Liver (tissue), 8 donors: ENCODE measurements at regions not wholly inside any gene's neighbourhood (a gene's known extent, or its start where the extent isn't known, plus 50 kb on each side); places are given as distances from the start of the nearest gene placed in this dataset.

Source experiments
- DNase-seq: peaks from one replicate; pipeline ENCODE4 v3.0.0-alpha.2; 2017; ENCODE audit warnings: low spot score
- H3K27ac ChIP-seq, 2 donors: one replicate each; pipeline ENCODE4 v1.7.0; 2013; ENCODE audit warnings: inconsistent platforms in 2 of 2, low read length in 2 of 2, control low read depth in 1 of 2, low read depth in 1 of 2, mild to moderate bottlenecking in 1 of 2
- H3K27me3 ChIP-seq, 4 donors: one replicate each; pipeline versions ENCODE4 v1.6.1 to v1.7.0; 2013; ENCODE audit warnings: low read length in 3 of 4, inconsistent platforms in 1 of 4, mild to moderate bottlenecking in 1 of 4, moderate library complexity in 1 of 4; ENCODE audit not compliant: control insufficient read depth in 4 of 4, insufficient read depth in 4 of 4
- H3K36me3 ChIP-seq, 4 donors: one replicate each; pipeline versions ENCODE4 v1.6.1 to v1.7.0; 2013; ENCODE audit warnings: low read length in 3 of 4, mild to moderate bottlenecking in 3 of 4, low read depth in 1 of 4, moderate library complexity in 1 of 4; ENCODE audit not compliant: control insufficient read depth in 4 of 4, insufficient read depth in 3 of 4
- H3K4me1 ChIP-seq, 4 donors: one replicate each; pipeline versions ENCODE4 v1.6.1 to v1.7.0; 2013; ENCODE audit warnings: low read length in 3 of 4, mild to moderate bottlenecking in 3 of 4, moderate library complexity in 1 of 4; ENCODE audit not compliant: control insufficient read depth in 4 of 4, insufficient read depth in 4 of 4
- H3K4me3 ChIP-seq, 3 donors: one replicate each; pipeline versions ENCODE4 v1.6.1 to v1.7.0; 2013; ENCODE audit warnings: low read length in 3 of 3, control low read depth in 1 of 3, low read depth in 1 of 3, mild to moderate bottlenecking in 1 of 3
- H3K9ac ChIP-seq, 2 donors: one replicate each; pipeline ENCODE4 v1.7.0; 2013; ENCODE audit warnings: low read length in 2 of 2, mild to moderate bottlenecking in 2 of 2, moderate library complexity in 2 of 2, control low read depth in 1 of 2, low read depth in 1 of 2
- H3K9me3 ChIP-seq, 4 donors: one replicate each; pipeline versions ENCODE4 v1.6.1 to v1.7.0; 2013; ENCODE audit warnings: low read length in 3 of 4; ENCODE audit not compliant: control insufficient read depth in 4 of 4
- EGR1 ChIP-seq, 2 donors: IDR thresholded peaks; 2 replicates each; pipeline ENCODE4 v1.6.1; 2016 to 2018; ENCODE audit warnings: antibody characterized with exemption in 2 of 2, low read depth in 2 of 2
- FOXA1 ChIP-seq: IDR thresholded peaks from 2 replicates; pipeline ENCODE4 v1.6.1; 2016; ENCODE audit warnings: antibody characterized with exemption
- FOXA2 ChIP-seq: IDR thresholded peaks from 2 replicates; pipeline ENCODE4 v1.6.1; 2016; ENCODE audit warnings: antibody characterized with exemption
- GABPA ChIP-seq, 2 donors: IDR thresholded peaks in 1 of 2; conservative IDR thresholded peaks in 1 of 2; 2 replicates each; pipeline ENCODE4 v1.6.1; 2016; ENCODE audit warnings: antibody characterized with exemption in 2 of 2, mild to moderate bottlenecking in 1 of 2, moderate library complexity in 1 of 2
- HNF4A ChIP-seq, 2 donors: conservative IDR thresholded peaks; 2 replicates each; pipeline ENCODE4 v1.6.1; 2016; ENCODE audit warnings: antibody characterized with exemption in 2 of 2, mild to moderate bottlenecking in 2 of 2
- HNF4G ChIP-seq: IDR thresholded peaks from 2 replicates; pipeline ENCODE4 v1.6.1; 2016; ENCODE audit warnings: antibody characterized with exemption
- JUND ChIP-seq, 2 donors: IDR thresholded peaks; 2 replicates each; pipeline ENCODE4 v1.6.1; 2016; ENCODE audit warnings: antibody characterized with exemption in 2 of 2
- NR2F2 ChIP-seq: IDR thresholded peaks from 2 replicates; pipeline ENCODE4 v1.6.1; 2016; ENCODE audit warnings: antibody characterized with exemption
- RAD21 ChIP-seq, 2 donors: IDR thresholded peaks; 2 replicates each; pipeline ENCODE4 v1.6.1; 2016; ENCODE audit warnings: antibody characterized with exemption in 2 of 2, mild to moderate bottlenecking in 2 of 2
- RXRA ChIP-seq, 2 donors: IDR thresholded peaks; 2 replicates each; pipeline ENCODE4 v1.6.1; 2017 to 2018; ENCODE audit warnings: antibody characterized with exemption in 2 of 2, mild to moderate bottlenecking in 1 of 2
- SP1 ChIP-seq: IDR thresholded peaks from 2 replicates; pipeline ENCODE4 v1.6.1; 2018; ENCODE audit warnings: antibody characterized with exemption, mild to moderate bottlenecking
- TAF1 ChIP-seq: conservative IDR thresholded peaks from 2 replicates; pipeline ENCODE4 v1.6.1; 2016; ENCODE audit warnings: antibody characterized with exemption, mild to moderate bottlenecking
- YY1 ChIP-seq: IDR thresholded peaks from 2 replicates; pipeline ENCODE4 v1.6.1; 2016; ENCODE audit warnings: antibody characterized with exemption, mild to moderate bottlenecking
- WGBS: extraction: QIAGEN DNeasy Blood & Tissue Kit; methylation state at CpG from one replicate; pipeline ENCODE4 v1.1.7; 2013; 5-methylcytosine and 5-hydroxymethylcytosine counted together
- TF ChIP-seq, protein P1 (sequence below): IDR thresholded peaks from 2 replicates; pipeline ENCODE4 v1.6.1; 2016; ENCODE audit warnings: antibody characterized with exemption, mild to moderate bottlenecking
- TF ChIP-seq, protein P2 (sequence below): IDR thresholded peaks from 2 replicates; pipeline ENCODE4 v1.6.1; 2016; ENCODE audit warnings: antibody characterized with exemption
- TF ChIP-seq, protein P3 (sequence below): fragments of 150-350 bp; IDR thresholded peaks from 2 replicates; pipeline ENCODE4 v1.5.1; 2017; ENCODE audit warnings: improper control_type of control experiment, low read depth, low read length; ENCODE audit not compliant: missing input control
- TF ChIP-seq, protein P4 (sequence below): IDR thresholded peaks from 2 replicates; pipeline ENCODE4 v1.6.1; 2016; ENCODE audit warnings: antibody characterized with exemption
- donor health status: healthy.
- donor health status: healthy.
- donor health status: healthy.
- donor health status: healthy.
- donor health status: healthy.

DNA sequence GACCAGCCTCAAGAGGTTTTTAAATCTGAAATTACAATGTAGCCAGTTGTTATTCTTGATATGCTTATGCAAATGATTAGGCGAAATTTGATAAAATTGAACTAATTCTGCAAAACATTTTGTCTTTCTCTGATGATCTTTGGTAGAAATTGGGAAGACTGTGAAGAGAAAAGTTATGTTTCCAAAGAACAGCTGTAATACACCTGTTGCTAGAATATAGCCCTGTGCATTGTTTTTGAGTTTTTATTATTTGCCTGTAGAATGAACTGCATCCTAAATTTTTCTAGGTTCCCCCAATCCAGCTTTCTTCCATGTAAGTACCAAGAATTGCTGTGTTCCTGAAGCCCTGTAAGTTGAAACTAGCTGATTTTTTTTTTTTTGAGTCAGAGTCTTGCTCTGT is 81.5 kb upstream of the RHOU start:
- Histone ChIP-seq H3K27me3 (peaks cover 0 to 26% (median 4%) of the 10 kb centered on the region in 4 donors), H3K36me3 (no peaks in the 10 kb centered on the region), H3K4me3 (no peak overlapping the region), H3K27ac (no peak overlapping the region), H3K9ac (no peak overlapping the region), H3K4me1 (peaks cover 0 to 11% (median 5%) of the 10 kb centered on the region in 4 donors), H3K9me3 (no peaks in the 10 kb centered on the region)
- whole genome bisulfite sequencing: 93% methylated on average over 1 of the region's 1 CpG
- DNase-seq: no peak
- TF ChIP-seq RAD21 (IDR thresholded peaks at IDR 0.05) (no peak), TAF1 (no peak), NR2F2 (no peak), GABPA (IDR thresholded peaks at IDR 0.05 in 1 of 2, conservative IDR thresholded peaks at IDR 0.05 in 1 of 2) (no peak), HNF4A (conservative IDR thresholded peaks at IDR 0.05) (no peak), HNF4G (no peak), RXRA (IDR thresholded peaks at IDR 0.05) (no peak), JUND (IDR thresholded peaks at IDR 0.05) (no peak), SP1 (no peak), FOXA1 (no peak), EGR1 (IDR thresholded peaks at IDR 0.05; ENCODE audit: low read depth in 2 of 2) (no peak)
- TF ChIP-seq, protein P1, sequence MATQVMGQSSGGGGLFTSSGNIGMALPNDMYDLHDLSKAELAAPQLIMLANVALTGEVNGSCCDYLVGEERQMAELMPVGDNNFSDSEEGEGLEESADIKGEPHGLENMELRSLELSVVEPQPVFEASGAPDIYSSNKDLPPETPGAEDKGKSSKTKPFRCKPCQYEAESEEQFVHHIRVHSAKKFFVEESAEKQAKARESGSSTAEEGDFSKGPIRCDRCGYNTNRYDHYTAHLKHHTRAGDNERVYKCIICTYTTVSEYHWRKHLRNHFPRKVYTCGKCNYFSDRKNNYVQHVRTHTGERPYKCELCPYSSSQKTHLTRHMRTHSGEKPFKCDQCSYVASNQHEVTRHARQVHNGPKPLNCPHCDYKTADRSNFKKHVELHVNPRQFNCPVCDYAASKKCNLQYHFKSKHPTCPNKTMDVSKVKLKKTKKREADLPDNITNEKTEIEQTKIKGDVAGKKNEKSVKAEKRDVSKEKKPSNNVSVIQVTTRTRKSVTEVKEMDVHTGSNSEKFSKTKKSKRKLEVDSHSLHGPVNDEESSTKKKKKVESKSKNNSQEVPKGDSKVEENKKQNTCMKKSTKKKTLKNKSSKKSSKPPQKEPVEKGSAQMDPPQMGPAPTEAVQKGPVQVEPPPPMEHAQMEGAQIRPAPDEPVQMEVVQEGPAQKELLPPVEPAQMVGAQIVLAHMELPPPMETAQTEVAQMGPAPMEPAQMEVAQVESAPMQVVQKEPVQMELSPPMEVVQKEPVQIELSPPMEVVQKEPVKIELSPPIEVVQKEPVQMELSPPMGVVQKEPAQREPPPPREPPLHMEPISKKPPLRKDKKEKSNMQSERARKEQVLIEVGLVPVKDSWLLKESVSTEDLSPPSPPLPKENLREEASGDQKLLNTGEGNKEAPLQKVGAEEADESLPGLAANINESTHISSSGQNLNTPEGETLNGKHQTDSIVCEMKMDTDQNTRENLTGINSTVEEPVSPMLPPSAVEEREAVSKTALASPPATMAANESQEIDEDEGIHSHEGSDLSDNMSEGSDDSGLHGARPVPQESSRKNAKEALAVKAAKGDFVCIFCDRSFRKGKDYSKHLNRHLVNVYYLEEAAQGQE: no peak
- TF ChIP-seq, protein P2, sequence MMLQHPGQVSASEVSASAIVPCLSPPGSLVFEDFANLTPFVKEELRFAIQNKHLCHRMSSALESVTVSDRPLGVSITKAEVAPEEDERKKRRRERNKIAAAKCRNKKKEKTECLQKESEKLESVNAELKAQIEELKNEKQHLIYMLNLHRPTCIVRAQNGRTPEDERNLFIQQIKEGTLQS: no peak
- TF ChIP-seq, protein P3, sequence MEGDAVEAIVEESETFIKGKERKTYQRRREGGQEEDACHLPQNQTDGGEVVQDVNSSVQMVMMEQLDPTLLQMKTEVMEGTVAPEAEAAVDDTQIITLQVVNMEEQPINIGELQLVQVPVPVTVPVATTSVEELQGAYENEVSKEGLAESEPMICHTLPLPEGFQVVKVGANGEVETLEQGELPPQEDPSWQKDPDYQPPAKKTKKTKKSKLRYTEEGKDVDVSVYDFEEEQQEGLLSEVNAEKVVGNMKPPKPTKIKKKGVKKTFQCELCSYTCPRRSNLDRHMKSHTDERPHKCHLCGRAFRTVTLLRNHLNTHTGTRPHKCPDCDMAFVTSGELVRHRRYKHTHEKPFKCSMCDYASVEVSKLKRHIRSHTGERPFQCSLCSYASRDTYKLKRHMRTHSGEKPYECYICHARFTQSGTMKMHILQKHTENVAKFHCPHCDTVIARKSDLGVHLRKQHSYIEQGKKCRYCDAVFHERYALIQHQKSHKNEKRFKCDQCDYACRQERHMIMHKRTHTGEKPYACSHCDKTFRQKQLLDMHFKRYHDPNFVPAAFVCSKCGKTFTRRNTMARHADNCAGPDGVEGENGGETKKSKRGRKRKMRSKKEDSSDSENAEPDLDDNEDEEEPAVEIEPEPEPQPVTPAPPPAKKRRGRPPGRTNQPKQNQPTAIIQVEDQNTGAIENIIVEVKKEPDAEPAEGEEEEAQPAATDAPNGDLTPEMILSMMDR: no peak
- TF ChIP-seq, protein P4, sequence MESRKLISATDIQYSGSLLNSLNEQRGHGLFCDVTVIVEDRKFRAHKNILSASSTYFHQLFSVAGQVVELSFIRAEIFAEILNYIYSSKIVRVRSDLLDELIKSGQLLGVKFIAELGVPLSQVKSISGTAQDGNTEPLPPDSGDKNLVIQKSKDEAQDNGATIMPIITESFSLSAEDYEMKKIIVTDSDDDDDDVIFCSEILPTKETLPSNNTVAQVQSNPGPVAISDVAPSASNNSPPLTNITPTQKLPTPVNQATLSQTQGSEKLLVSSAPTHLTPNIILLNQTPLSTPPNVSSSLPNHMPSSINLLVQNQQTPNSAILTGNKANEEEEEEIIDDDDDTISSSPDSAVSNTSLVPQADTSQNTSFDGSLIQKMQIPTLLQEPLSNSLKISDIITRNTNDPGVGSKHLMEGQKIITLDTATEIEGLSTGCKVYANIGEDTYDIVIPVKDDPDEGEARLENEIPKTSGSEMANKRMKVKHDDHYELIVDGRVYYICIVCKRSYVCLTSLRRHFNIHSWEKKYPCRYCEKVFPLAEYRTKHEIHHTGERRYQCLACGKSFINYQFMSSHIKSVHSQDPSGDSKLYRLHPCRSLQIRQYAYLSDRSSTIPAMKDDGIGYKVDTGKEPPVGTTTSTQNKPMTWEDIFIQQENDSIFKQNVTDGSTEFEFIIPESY: no peak

DNA sequence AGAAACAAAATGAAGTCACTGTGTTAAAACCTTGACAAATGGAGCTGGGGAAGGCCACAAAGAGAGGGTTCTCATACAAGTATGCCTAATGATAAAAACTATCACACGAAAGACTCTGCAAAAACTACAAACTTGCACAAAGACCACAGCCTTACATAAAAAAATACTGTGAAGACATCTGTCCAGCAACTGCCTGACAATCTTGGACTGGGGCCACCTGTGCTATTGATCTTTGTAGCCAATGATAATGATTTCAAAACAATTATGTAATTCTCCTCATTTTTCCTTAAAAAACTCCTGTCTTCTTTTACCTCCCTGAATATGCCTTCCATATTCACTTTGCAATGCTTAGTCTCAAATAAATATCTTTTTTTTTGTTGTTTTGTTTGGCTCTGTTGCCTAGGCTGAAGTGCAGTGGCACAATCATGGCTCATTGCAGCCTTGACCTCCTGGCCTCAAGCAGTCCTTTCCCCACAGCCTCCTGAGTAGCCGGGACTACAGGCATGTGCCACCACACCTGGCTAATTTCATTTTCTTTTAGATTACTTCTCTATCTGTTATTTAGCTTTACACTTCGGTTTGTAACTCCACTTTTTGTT is 79.4 kb upstream of the RHOU start:
- Histone ChIP-seq H3K27ac (no peak overlapping the region), H3K36me3 (no peaks in the 10 kb centered on the region), H3K9me3 (no peaks in the 10 kb centered on the region), H3K9ac (no peak overlapping the region), H3K4me1 (peaks cover 0 to 11% (median 5%) of the 10 kb centered on the region in 4 donors), H3K27me3 (peaks cover 0 to 11% (median under 1%) of the 10 kb centered on the region in 4 donors), H3K4me3 (no peak overlapping the region)
- 44% methylated on average over 3 of the region's 3 CpGs for WGBS
- no peak for DNase-seq
- peak; percentile 90 for TF ChIP-seq NR2F2
- peak; percentile 28 for TF ChIP-seq SP1
- TF ChIP-seq RXRA (IDR thresholded peaks at IDR 0.05): peak; percentile 52 to 60
- no peak for TF ChIP-seq EGR1 (IDR thresholded peaks at IDR 0.05; ENCODE audit: low read depth in 2 of 2)
- TF ChIP-seq, protein P1: no peak
- no peak for TF ChIP-seq GABPA (IDR thresholded peaks at IDR 0.05 in 1 of 2, conservative IDR thresholded peaks at IDR 0.05 in 1 of 2)
- TF ChIP-seq FOXA2: peak; percentile 24
- TF ChIP-seq, protein P3: no peak
- peak; percentile 42 for TF ChIP-seq YY1
- no peak for TF ChIP-seq FOXA1
